ENCODE measurements at regions not wholly inside any gene's neighbourhood (a gene's known extent, or its start where the extent isn't known, plus 50 kb on each side); places are given as distances from the start of the nearest gene placed in this dataset.

DNA sequence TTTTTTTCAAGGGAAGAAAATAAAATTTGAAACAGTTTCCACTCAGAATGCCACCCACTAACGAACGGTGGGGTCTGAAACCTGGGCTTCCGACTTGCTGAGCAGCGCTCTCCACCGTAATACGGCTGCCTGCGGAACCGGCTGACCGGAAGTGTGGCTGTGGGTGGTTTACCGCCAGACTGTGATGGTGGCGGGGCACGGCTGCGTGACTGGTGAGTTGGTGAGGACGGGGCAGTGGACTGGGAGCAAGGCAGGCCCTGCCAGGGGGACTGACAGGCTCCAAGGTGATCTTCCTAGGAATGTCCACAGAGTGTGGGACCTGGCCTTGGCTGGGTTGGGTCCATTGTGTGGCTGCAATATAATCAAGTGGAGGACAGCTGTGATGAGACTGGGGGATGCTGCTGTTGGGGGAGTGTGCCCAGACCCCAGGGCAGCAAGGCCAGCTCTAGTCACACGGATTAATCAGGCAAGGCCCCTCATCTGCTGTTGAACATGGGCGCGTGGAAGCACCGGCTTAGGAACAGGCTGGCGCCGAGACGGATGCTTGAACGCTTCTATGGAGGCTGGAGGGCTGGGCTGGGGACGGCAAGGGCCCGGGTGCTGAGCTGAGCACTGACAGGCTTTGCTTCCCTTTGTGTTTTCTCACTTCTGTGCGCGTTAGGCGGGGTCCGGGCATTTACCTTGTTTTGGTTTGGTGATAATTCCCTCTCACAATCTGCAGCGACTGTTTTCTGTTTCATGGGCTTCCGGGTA, 357.7 kb upstream of the SPRED2 start:
- TF ChIP-seq, protein P1, sequence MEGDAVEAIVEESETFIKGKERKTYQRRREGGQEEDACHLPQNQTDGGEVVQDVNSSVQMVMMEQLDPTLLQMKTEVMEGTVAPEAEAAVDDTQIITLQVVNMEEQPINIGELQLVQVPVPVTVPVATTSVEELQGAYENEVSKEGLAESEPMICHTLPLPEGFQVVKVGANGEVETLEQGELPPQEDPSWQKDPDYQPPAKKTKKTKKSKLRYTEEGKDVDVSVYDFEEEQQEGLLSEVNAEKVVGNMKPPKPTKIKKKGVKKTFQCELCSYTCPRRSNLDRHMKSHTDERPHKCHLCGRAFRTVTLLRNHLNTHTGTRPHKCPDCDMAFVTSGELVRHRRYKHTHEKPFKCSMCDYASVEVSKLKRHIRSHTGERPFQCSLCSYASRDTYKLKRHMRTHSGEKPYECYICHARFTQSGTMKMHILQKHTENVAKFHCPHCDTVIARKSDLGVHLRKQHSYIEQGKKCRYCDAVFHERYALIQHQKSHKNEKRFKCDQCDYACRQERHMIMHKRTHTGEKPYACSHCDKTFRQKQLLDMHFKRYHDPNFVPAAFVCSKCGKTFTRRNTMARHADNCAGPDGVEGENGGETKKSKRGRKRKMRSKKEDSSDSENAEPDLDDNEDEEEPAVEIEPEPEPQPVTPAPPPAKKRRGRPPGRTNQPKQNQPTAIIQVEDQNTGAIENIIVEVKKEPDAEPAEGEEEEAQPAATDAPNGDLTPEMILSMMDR (IDR thresholded peaks at IDR 0.05 in 4 of 5, conservative IDR thresholded peaks at IDR 0.05 in 1 of 5) = no peak
- TF ChIP-seq POLR2A (IDR thresholded peaks at IDR 0.05) = no peak
